ACHN (cell line): ENCODE measurements at regions not wholly inside any gene's neighbourhood (a gene's known extent, or its start where the extent isn't known, plus 50 kb on each side); places are given as distances from the start of the nearest gene placed in this dataset.

ENCODE experiments used
- DNase-seq: peaks from one replicate; pipeline ENCODE4 v3.0.0-alpha.2; 2015
- in situ Hi-C: cut with HindIII; loops from 2 replicates; pipeline ENCODE4 v1.10.0; 2017; ENCODE audit warnings: low sequenced_read_pairs, low pct_ligation_motif_present, low pct_unique_long_range_greater_than_20kb

DNA sequence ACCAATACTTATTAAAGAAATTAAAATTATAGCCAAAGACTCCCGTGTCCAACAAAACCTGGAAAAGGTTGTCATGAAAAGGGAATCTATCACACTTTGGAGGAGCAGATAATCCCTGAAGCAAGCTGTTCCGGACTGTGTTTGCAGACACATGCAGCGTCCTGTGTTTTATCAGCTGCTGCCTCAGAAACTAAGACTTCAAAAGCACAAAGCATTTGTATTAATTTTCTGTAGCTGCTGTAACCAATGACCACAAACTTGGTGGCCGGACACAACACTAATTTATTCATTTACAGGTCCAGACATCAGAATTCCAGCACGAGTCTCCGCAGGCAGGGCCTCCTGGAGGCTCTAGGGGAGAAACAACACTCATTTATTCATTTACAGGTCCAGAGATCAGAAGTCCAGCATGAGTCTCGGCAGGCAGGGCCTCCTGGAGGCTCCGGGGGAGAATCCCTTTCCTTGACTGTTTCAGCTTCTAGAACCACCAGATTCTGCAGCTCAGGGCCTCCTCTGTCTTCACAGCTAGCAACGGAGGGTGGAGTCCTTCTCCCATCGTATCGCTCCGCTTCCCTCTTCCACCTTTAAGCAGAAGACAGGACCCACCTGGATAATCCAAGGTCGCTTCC is 465.3 kb downstream of the BRD1 start:
- in situ Hi-C loops, result no loop called here
- DNase-seq, result no peak

DNA sequence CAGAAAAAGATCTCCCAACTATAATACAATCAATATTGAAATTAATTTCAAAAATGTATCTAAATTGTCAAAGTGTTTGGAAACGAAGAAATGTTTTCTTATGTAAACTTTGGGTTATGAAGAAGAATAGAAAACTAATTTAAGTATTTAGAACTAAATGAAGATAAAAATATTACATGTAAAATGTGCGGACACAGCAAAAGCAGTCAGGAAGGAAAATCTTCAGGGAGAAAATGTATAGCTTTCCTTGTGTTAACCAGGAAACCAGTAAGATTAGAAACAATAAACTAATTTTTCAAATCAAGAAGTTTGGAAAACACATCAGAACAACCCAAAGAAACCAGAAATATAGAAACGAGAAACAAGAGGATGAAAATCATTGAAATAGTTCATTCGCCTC is 466.5 kb downstream of the BRD1 start:
- in situ Hi-C loops, result no loop called here
- DNase-seq, result no peak

DNA sequence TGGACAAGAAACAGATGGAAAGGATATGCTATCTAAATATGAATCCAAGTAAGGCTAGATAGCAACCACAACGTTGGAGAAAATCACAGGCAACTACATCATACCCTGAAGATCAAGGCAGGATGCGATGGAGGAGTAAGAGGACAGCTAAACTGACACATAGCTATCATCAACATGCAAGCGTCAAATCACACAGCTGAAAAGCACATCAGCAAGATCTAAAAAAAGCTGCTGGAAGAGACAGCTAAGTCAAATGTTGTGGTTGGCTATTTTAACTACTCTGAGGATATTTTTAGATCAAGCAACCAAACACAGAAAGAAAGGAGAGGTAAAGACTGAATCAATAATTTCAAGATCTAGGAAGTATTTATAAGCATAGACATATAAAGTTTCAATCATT is 466.9 kb downstream of the BRD1 start:
- in situ Hi-C loops, result no loop called here

GRCh38 chr22:49359076-49359475 is 468.6 kb downstream of the BRD1 start:
- no peak for DNase-seq
- in situ Hi-C loops, result no loop called here

More for the DNA sequence above, 466.9 kb downstream of the BRD1 start:
- DNase-seq, result no peak

DNA sequence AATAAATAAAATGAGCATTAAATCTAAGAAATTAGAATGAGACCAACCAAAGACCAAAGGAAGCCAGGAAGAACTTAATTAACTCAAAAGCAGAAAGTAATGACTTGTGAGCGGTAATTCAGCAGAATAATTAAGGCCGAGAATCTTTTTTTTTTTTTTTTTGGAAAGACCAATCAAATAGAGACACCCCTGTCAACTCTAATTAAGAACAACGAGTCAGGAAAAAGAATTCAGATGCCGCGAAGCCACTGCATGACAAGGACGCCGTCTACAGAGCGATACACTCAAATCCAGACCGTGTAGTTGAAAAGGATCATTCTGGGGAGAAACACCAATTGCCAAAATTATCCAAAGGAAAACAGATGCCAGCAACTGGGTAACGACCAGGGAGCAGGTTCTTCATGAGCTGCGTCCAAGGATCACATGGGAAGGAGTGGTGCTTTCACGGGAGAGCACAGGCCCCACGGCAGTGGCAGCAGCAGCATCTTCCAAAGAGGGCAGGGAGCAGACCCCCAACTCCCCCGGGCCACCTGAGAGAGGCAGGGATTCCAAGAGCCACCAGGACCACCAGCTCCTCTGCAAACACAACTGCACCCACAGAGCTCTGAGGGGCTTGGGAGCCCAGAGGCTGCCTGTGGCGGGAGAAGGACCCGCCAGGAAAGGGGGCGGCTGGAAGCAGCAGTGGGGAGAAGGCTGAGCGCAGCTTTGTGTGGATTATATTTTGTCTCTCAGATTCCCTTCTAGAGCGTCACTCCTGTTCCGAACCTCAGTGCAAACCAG is 469.8 kb downstream of the BRD1 start:
- in situ Hi-C loops, result no loop called here

GRCh38 chr22:49356428-49356827 is 471.2 kb downstream of the BRD1 start:
- DNase-seq, result no peak
- in situ Hi-C loops, result no loop called here

More for the DNA sequence above, 469.8 kb downstream of the BRD1 start:
- DNase-seq, result no peak

DNA sequence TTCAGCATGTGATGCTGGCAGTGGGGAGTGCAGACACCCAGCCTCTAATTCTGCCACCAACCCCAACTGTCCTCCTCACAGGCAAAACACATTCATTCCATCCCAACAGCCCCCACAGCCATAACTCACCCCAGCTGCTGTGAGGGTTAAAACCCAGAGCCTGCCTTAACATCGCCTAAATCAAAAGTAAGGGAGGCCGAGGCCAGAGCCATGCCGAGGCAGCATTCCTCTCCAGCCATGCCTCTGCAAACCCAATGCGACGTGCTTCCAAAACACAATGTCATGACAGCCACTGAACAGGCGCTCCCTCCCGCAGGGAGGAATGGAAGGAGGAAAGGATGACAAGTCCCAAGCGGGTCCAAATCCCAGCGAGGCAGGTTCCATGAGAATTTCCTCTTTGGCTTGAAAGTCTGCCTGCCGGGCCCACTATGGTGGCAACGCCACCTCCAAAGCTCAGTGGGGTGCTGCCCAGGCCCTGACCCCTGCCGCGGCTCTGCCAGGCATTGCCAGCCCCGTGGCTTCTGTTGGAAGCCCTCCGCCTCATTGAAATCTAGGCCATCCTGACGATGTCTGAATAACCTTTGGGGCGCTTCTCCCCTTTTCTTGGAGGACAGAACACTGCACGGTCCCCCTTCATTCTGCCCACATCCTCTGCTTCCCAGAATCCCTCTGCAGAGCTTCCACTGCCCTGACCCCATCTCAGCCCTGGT is 472.3 kb downstream of the BRD1 start:
- in situ Hi-C loops, result no loop called here
- DNase-seq, result no peak

DNA sequence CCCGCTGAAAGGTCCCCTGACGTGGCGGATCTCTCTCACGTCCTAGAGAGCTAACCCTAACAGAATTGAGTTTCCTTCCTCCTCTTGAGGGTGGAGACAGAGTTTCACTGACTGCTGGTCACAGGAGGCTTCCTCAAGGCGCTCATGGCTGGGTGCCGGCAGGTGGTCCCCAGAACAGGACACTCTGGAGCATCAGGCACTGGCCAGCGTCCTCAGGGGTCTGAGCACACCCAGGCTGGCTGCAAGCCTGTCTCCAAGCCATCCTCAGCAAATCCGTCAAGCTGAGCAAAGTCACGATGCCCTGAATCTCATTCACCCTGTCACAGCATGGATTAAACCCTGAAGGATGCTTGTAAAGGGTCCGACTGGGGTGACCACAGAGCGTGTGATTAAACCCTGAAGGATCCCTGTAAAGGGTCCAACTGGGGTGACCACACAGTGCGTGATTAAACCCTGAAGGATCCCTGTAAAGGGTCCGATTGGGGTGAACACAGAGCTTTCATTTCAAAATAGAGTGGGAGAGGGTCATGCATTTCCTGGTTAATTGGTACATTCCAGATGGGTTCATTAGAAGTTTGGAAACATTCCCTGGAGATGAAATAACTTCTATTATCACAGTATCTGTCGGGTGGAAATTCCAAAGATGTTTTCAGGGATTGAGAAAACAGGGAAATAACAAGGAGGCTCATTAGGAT is 473.0 kb downstream of the BRD1 start:
- in situ Hi-C loops, result no loop called here
- no peak for DNase-seq

DNA sequence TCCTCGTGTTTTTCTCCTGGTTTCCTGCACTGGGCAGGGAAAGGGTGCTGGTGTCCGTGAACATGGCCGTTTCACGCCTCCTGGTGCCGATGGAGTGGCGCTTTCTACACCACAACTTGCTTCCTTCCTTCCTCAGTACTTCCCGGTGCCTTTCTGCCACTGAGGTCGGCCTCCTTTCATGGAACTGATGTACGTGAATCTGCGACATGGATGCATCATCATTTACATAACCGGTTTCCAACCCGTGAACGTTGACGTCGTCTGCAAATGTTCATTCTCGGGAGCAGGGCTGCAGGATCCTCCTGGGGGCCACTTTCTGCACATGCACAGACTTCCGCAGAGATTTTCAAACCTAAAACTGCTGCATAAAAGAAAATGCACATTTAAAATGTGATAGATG is 474.4 kb downstream of the BRD1 start:
- in situ Hi-C loops, result no loop called here

GRCh38 chr22:49352361-49353169 is 475.1 kb downstream of the BRD1 start:
- no peak for DNase-seq
- in situ Hi-C loops, result no loop called here

More for the DNA sequence above, 474.4 kb downstream of the BRD1 start:
- DNase-seq, result no peak

- in situ Hi-C loops, result no loop called here
- no peak for DNase-seq
Measured at GRCh38 chr22:49351761-49352227, 475.9 kb downstream of the BRD1 start.

DNA sequence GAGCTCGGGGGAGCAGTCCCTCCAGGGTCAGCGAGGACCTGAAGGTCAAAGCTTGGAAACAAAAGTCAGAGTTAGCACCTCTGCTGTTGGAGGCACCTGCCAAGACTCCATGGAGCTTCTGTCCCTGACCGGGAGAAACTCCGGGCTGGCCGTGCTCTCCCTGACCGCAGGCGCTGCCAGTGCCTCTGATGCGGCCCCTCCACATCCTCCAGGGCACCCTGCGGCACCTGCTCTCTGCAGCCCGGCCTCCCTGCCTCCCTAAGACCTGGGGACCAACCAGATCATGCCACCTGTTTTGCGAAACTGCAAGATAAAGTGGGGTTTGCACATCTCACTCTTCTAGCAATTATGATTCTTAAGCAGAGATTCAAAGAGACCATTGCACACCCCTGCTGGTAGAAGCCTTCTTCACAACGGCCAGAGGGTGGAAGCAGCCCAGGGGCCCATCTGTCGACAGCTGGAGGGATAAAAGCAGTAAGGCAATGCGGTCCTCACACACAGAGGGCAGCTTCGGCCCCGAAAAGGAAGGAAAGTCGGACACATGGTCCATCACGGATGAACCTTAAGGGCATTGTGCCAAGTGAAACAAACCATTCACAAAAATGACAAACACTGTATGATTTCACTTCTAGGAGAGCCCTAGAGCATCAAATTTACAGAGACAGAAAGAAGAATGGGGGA is 477.1 kb downstream of the BRD1 start:
- DNase-seq, result no peak
- in situ Hi-C loops, result no loop called here

DNA sequence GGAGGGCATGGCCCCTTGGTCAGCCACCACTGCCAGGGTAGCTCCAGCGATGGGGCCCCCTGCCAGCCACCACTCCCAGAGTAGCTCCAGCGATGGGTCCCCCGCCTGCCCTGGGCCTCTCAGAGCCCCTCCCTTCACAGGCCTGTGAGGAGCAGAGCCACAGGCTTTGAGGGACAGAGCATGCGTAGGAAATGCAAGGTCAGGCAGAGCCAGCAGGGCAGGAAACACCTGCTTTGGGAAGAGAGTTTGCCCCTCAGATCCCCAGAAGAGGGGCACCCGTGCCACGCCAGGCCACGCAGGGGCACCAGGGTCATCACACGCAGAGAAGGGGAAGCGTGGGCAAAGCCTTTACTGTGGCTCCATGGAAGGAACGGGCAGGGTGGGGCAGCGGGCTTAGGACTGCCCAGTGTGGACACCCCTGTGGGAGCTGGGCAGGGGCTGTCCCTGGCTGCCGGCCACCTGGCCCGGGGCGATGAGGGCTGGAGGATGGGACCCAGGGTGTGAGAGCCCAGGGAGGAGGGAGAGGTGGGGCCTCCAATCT is 477.8 kb downstream of the BRD1 start:
- in situ Hi-C loops, result no loop called here

DNA sequence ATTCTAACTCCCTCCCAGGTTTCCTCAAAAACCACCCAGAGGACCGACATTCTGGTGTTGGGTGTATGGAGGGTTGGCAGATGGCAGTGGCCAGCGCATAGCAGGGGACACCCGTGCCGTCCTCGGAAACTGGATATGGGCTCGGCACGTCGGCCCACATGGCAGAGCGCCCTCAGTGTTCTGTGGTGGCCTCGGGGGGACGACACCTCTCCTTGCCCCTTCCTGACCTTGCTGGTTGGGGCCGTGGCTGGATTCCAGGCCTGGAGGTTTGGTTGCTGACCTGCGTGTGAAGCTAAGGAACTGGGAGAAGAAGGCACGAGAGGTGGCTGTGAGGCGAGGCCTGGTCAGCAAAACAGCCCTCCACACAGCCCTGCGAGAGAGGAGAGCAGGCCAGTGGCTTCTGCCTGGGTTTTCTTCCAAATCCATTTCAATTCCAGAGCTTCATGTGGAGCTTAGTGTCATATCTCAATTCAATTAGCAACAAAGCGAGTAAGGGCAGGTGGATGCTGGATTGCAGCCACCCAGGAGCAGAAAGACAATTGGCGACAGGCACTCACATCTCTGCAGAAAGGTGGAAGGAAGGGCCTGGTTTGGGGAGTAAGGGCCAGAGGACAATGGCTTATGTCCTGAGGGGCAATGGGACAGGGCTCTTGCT is 478.4 kb downstream of the BRD1 start:
- in situ Hi-C loops, result no loop called here
- no peak for DNase-seq

More for the DNA sequence above, 477.8 kb downstream of the BRD1 start:
- no peak for DNase-seq

DNA sequence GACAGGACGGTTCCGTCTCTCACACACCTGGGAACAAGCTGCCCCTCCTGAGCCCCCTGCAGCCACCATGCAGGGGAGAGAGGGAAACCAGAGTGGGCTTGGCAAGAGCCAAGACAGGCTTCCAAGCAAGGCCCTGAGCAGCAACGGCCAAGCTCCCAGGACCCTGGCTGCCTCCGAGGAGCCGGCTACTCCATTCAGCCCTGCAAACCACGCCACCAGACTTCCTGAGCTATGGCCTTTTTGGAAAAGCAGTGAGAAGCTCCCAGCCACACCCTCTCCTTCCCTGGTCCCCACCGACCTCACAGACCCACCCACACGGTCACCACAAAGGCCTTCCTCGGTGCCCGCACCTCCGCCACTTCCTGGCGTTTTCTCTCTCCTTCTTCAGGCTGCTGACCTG is 479.0 kb downstream of the BRD1 start:
- in situ Hi-C loops, result no loop called here
- DNase-seq, result no peak

DNA sequence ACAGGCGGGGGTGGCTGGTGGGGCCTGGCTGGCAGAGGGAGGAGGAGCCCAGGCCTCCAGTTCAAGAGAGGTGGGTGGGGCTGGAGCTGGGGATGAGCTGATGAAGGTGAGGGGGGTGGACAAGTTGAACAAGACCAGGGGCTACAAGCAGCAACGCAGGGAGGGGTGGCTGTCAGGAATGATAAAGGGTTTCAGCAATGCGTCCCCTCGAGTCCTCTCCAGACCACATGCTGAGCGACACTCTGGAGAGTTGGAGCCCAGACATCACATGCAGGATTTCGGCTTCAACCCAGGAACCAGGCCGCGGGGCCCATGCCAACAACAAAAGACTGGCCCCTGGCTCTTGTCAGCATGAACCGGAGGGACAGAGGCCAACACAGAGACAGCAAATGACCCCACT is 480.3 kb downstream of the BRD1 start:
- DNase-seq, result no peak
- in situ Hi-C loops, result no loop called here

DNA sequence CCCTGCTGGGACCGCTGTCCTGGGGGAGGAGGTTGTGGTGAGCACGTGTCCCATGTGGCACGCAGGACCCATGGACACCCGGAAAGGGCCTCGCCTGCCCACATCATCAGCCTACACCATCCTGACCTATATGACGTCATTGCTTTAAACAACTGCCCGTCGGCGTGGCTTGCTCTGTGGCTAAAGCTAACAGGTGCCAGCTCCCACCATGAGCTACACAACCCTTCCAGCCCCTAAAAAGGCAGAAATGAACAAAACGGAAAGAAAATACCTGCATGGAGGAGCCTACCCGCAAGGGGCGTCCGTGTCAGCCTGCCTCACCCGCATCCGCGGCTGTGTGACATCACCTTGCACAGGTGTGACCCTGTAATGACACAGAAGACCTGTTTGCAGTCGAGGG is 481.8 kb downstream of the BRD1 start:
- in situ Hi-C loops, result no loop called here
- DNase-seq, result no peak
